Upper lobe of left lung (tissue), 4 donors: ENCODE measurements at regions not wholly inside any gene's neighbourhood (a gene's known extent, or its start where the extent isn't known, plus 50 kb on each side); places are given as distances from the start of the nearest gene placed in this dataset.

Experiments used
- CTCF ChIP-seq, 6 experiments: fragments of 450-650 bp in 4 of 6; fragments of 200-600 bp in 2 of 6; sonication (generic) in 2 of 6; IDR thresholded peaks; one replicate each; pipeline ENCODE4 v1.5.1; 2016 to 2019; ENCODE audit warnings: antibody characterized with exemption in 6 of 6
- POLR2A ChIP-seq, 4 donors: fragments of 450-650 bp; IDR thresholded peaks; one replicate each; pipeline ENCODE4 v1.5.1; 2016 to 2017; ENCODE audit warnings: antibody characterized with exemption in 4 of 4, mild to moderate bottlenecking in 2 of 4

DNA sequence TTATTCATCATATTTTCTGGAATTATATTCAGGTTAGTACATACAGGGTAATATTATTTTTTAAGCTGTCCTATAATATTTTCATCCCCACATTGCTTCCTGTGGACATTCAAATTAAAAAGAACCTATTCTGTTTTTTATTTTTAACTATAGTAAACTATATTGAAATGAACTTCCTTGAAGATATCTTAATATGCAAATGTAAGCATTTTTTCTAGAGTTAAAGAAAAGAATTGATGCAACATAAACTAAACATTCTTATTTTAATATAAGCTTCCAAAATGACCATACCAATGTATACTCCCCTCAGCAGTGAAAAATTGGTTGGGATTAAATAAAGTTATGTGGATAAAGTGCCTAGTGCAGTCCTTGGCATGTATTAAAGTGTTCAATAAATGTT lies 416.6 kb downstream of the KIF2B start:
- TF ChIP-seq CTCF (IDR thresholded peaks at IDR 0.05) (no peak), POLR2A (IDR thresholded peaks at IDR 0.05) (no peak)
